HEK293 (cell line): ENCODE measurements at regions not wholly inside any gene's neighbourhood (a gene's known extent, or its start where the extent isn't known, plus 50 kb on each side); places are given as distances from the start of the nearest gene placed in this dataset.

Source experiments
- CTCF ChIP-seq: fragments of 450-650 bp; formaldehyde crosslinking; IDR thresholded peaks from 2 replicates; pipeline ENCODE4 v1.5.1; 2016; ENCODE audit warnings: missing biosample characterization, missing genetic modification characterization
- FEZF1 ChIP-seq: fragments of 450-650 bp; formaldehyde crosslinking; IDR thresholded peaks from 2 replicates; pipeline ENCODE4 v1.5.1; 2016; ENCODE audit warnings: missing biosample characterization, missing genetic modification characterization
- GLI4 ChIP-seq: fragments of 450-650 bp; formaldehyde crosslinking; IDR thresholded peaks from 2 replicates; pipeline ENCODE4 v1.5.1; 2016; ENCODE audit warnings: missing biosample characterization, missing genetic modification characterization
- TCF7L2 ChIP-seq: IDR thresholded peaks from 2 replicates; pipeline ENCODE4 v1.6.1; 2011; ENCODE audit warnings: low read depth, mild to moderate bottlenecking, inconsistent platforms, low read length, moderate library complexity, borderline replicate concordance
- ZBTB17 ChIP-seq: fragments of 450-650 bp; formaldehyde crosslinking; IDR thresholded peaks from 2 replicates; pipeline ENCODE4 v1.5.1; 2016; ENCODE audit warnings: missing biosample characterization, missing genetic modification characterization
- ZNF114 ChIP-seq: fragments of 450-650 bp; formaldehyde crosslinking; IDR thresholded peaks from 2 replicates; pipeline ENCODE4 v1.5.0; 2017; ENCODE audit warnings: missing biosample characterization, missing genetic modification characterization
- ZNF37A ChIP-seq: fragments of 450-650 bp; IDR thresholded peaks from 2 replicates; pipeline ENCODE4 v1.5.1; 2018; ENCODE audit warnings: missing biosample characterization, missing genetic modification characterization
- ZNF596 ChIP-seq: fragments of 450-650 bp; IDR thresholded peaks from 2 replicates; pipeline ENCODE4 v1.5.0; 2018; ENCODE audit warnings: missing biosample characterization, mild to moderate bottlenecking, missing genetic modification characterization, moderate library complexity
- ZNF843 ChIP-seq: fragments of 450-650 bp; formaldehyde crosslinking; IDR thresholded peaks from 2 replicates; pipeline ENCODE4 v1.5.1; 2016; ENCODE audit warnings: missing biosample characterization, missing genetic modification characterization
- ZSCAN5A ChIP-seq: fragments of 450-650 bp; formaldehyde crosslinking; IDR thresholded peaks from 2 replicates; pipeline ENCODE4 v1.5.1; 2016; ENCODE audit warnings: missing biosample characterization, missing genetic modification characterization

- TF ChIP-seq ZSCAN5A (tag by site-specific recombination): no peak
- no peak for TF ChIP-seq CTCF (tag by site-specific recombination)
- no peak for TF ChIP-seq ZNF37A (tag by site-specific recombination)
- no peak for TF ChIP-seq ZNF114 (tag by site-specific recombination)
- no peak for TF ChIP-seq GLI4
- no peak for TF ChIP-seq ZNF596
- no peak for TF ChIP-seq ZNF843
- TF ChIP-seq TCF7L2: no peak
- no peak for TF ChIP-seq ZBTB17 (tag by site-specific recombination)
- TF ChIP-seq FEZF1 (tag by site-specific recombination): no peak
Observed at GRCh38 chr2:181239201-181239799, 217.9 kb upstream of the ITGA4 start.
